GM12891 (cell line): ENCODE measurements at regions not wholly inside any gene's neighbourhood (a gene's known extent, or its start where the extent isn't known, plus 50 kb on each side); places are given as distances from the start of the nearest gene placed in this dataset.

Experiments
- PAX5 ChIP-seq: IDR thresholded peaks from 2 replicates; pipeline ENCODE4 v1.6.1; 2011; ENCODE audit warnings: low read length, moderate library complexity, mild to moderate bottlenecking; ENCODE audit not compliant: insufficient read depth, severe bottlenecking
- POLR2A ChIP-seq: IDR thresholded peaks from 2 replicates; pipeline ENCODE4 v1.6.1; 2011; ENCODE audit warnings: low read depth, low read length, control low read depth
- POLR2AphosphoS5 ChIP-seq: IDR thresholded peaks from 2 replicates; pipeline ENCODE4 v1.6.1; 2011; ENCODE audit warnings: low read depth, low read length, control low read depth
- SPI1 ChIP-seq: IDR thresholded peaks from 2 replicates; pipeline ENCODE4 v1.6.1; 2011; ENCODE audit warnings: low read depth, low read length, control low read depth
- TAF1 ChIP-seq: IDR thresholded peaks from 2 replicates; pipeline ENCODE4 v1.6.1; 2011; ENCODE audit warnings: low read depth, low read length, control low read depth

- TF ChIP-seq POLR2AphosphoS5 = no peak
- TF ChIP-seq POLR2A = no peak
- TF ChIP-seq TAF1 = no peak
- TF ChIP-seq PAX5 = no peak
- no peak for TF ChIP-seq SPI1
These were observed 56.6 kb downstream of the BHLHE40 start for GRCh38 chr3:5035692-5036391.
